ENCODE measurements at regions not wholly inside any gene's neighbourhood (a gene's known extent, or its start where the extent isn't known, plus 50 kb on each side); places are given as distances from the start of the nearest gene placed in this dataset.
A peak's percentile ranks its signal among the peaks of the same experiment; 100 is the strongest.

GRCh38 chr14:95452176-95452892 lies 64.1 kb downstream of the SYNE3 start:
- H3K9me1 ChIP-seq (replicated peaks; ENCODE audit: control insufficient read depth, extremely low read depth, insufficient read depth, low read length), result no peaks in the 10 kb centered on the region

DNA sequence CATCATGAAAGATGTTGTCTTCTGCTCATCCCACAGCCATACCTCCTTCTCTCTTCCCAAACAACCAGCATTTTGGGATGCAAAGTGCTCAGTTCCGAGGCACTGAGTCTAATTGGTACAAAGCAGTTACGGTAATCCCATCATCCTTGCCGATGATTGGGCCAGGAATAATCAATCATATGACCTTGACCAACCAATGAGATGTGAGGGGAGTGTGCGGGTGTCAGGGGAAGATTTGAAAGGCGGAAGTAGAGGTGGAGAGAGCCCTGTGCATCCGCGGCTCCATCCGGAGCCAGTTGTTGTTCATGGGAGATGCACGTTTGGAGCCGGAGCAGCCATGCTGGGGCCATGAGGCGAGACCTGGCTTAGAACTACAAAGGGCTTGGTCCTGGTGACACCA lies 67.3 kb downstream of the SYNE3 start:
- Histone ChIP-seq H3K9ac (replicated peaks; ENCODE audit: extremely low read depth, insufficient read depth, low read length) (no peak overlapping the region), H3K27ac (ENCODE audit: insufficient read depth, low read depth, low read length) (no peak overlapping the region), H3K4me1 (ENCODE audit: control insufficient read depth, extremely low read depth, insufficient read depth, low read length) (no peaks in the 10 kb centered on the region), H3K79me2 (ENCODE audit: control insufficient read depth, insufficient read depth, low read length) (no peaks in the 10 kb centered on the region), H3K4me2 (ENCODE audit: insufficient read depth, low read length) (no peak overlapping the region), H3K9me3 (replicated peaks; ENCODE audit: control insufficient read depth, insufficient read depth, low read length) (no peaks in the 10 kb centered on the region), H3K36me3 (ENCODE audit: control insufficient read depth in 2 of 2, extremely low read depth in 1 of 2, insufficient read depth in 2 of 2, low read length in 2 of 2) (peaks cover 0 to 5% of the 10 kb centered on the region in 2 experiments), H3K9me1 (replicated peaks; ENCODE audit: control insufficient read depth, extremely low read depth, insufficient read depth, low read length) (no peaks in the 10 kb centered on the region), H3K4me3 (replicated peaks in 1 of 3; ENCODE audit: insufficient read depth in 1 of 3, low read depth in 1 of 3, low read length in 3 of 3) (no peak overlapping the region), H3K27me3 (ENCODE audit: control insufficient read depth in 2 of 2, insufficient read depth in 2 of 2, low read length in 2 of 2) (no peaks in the 10 kb centered on the region), H4K20me1 (replicated peaks; ENCODE audit: control insufficient read depth, extremely low read depth, insufficient read depth, low read length) (no peaks in the 10 kb centered on the region), H2AFZ (ENCODE audit: low read depth, low read length) (no peak overlapping the region)
- TF ChIP-seq JUN (IDR thresholded peaks at IDR 0.05; ENCODE audit: borderline replicate concordance, insufficient read depth, insufficient read length, low read depth), result no peak
- TF ChIP-seq, protein P1, sequence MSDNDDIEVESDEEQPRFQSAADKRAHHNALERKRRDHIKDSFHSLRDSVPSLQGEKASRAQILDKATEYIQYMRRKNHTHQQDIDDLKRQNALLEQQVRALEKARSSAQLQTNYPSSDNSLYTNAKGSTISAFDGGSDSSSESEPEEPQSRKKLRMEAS (IDR thresholded peaks at IDR 0.05; ENCODE audit: insufficient read depth, insufficient read length), result no peak
- TF ChIP-seq, protein P2, sequence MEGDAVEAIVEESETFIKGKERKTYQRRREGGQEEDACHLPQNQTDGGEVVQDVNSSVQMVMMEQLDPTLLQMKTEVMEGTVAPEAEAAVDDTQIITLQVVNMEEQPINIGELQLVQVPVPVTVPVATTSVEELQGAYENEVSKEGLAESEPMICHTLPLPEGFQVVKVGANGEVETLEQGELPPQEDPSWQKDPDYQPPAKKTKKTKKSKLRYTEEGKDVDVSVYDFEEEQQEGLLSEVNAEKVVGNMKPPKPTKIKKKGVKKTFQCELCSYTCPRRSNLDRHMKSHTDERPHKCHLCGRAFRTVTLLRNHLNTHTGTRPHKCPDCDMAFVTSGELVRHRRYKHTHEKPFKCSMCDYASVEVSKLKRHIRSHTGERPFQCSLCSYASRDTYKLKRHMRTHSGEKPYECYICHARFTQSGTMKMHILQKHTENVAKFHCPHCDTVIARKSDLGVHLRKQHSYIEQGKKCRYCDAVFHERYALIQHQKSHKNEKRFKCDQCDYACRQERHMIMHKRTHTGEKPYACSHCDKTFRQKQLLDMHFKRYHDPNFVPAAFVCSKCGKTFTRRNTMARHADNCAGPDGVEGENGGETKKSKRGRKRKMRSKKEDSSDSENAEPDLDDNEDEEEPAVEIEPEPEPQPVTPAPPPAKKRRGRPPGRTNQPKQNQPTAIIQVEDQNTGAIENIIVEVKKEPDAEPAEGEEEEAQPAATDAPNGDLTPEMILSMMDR (IDR thresholded peaks at IDR 0.05; ENCODE audit: extremely low read depth in 1 of 2, insufficient read depth in 1 of 2, low read depth in 1 of 2, low read length in 2 of 2), result no peak
- TF ChIP-seq GATA2 (IDR thresholded peaks at IDR 0.05; ENCODE audit: insufficient read depth, insufficient read length, low read depth, low read length), result no peak
- TF ChIP-seq EZH2 (IDR thresholded peaks at IDR 0.05; ENCODE audit: borderline replicate concordance, low read depth, low read length, severe bottlenecking), result no peak
- no peak for TF ChIP-seq POLR2AphosphoS5 (IDR thresholded peaks at IDR 0.05; ENCODE audit: insufficient read depth, low read depth, low read length)
- TF ChIP-seq POLR2A (IDR thresholded peaks at IDR 0.05; ENCODE audit: low read depth, low read length), result no peak
- TF ChIP-seq MYC (IDR thresholded peaks at IDR 0.05; ENCODE audit: low read depth, low read length), result no peak
- TF ChIP-seq FOS (IDR thresholded peaks at IDR 0.05; ENCODE audit: borderline replicate concordance, insufficient read depth, low read length), result no peak
- ChIA-PET POLR2A (no interaction called here), CTCF (interaction anchor here (0.6 to 8.0 kb wide), 2 partner anchors 67 to 78 kb away, joined by 3 to 78 read pairs; partner anchors contain the start of gene SYNE3)
- FAIRE-seq, result no peak
- intact Hi-C loops (cut with micrococcal nuclease), result no loop called here
- BruUV-seq (replicated peaks), result no TSS peak
- dilution Hi-C loops (cut with MboI; ENCODE audit: extremely low pct_ligation_motif_present, low sequenced_read_pairs), result no loop called here
- DNase-seq (ENCODE audit: low read depth, low spot score), result no peak

More at GRCh38 chr14:95452176-95452892, 64.1 kb downstream of the SYNE3 start:
- Histone ChIP-seq H3K79me2 (ENCODE audit: control insufficient read depth, insufficient read depth, low read length) (no peaks in the 10 kb centered on the region), H3K9ac (replicated peaks; ENCODE audit: extremely low read depth, insufficient read depth, low read length) (no peak overlapping the region), H2AFZ (ENCODE audit: low read depth, low read length) (no peak overlapping the region), H4K20me1 (replicated peaks; ENCODE audit: control insufficient read depth, extremely low read depth, insufficient read depth, low read length) (no peaks in the 10 kb centered on the region), H3K4me1 (ENCODE audit: control insufficient read depth, extremely low read depth, insufficient read depth, low read length) (no peaks in the 10 kb centered on the region), H3K9me3 (replicated peaks; ENCODE audit: control insufficient read depth, insufficient read depth, low read length) (no peaks in the 10 kb centered on the region), H3K36me3 (ENCODE audit: control insufficient read depth in 2 of 2, extremely low read depth in 1 of 2, insufficient read depth in 2 of 2, low read length in 2 of 2) (peaks cover 0 to 5% of the 10 kb centered on the region in 2 experiments), H3K4me3 (replicated peaks in 1 of 3; ENCODE audit: insufficient read depth in 1 of 3, low read depth in 1 of 3, low read length in 3 of 3) (no peak overlapping the region), H3K27ac (ENCODE audit: insufficient read depth, low read depth, low read length) (no peak overlapping the region), H3K4me2 (ENCODE audit: insufficient read depth, low read length) (no peak overlapping the region), H3K27me3 (ENCODE audit: control insufficient read depth in 2 of 2, insufficient read depth in 2 of 2, low read length in 2 of 2) (no peaks in the 10 kb centered on the region)
- intact Hi-C loops (cut with micrococcal nuclease) (no loop called here), dilution Hi-C loops (cut with MboI; ENCODE audit: extremely low pct_ligation_motif_present, low sequenced_read_pairs) (no loop called here)
- TF ChIP-seq POLR2A (IDR thresholded peaks at IDR 0.05; ENCODE audit: low read depth, low read length), result no peak
- TF ChIP-seq, protein P2 (IDR thresholded peaks at IDR 0.05; ENCODE audit: extremely low read depth in 1 of 2, insufficient read depth in 1 of 2, low read depth in 1 of 2, low read length in 2 of 2), result peak; percentile 33 to 49
- ChIA-PET CTCF (interaction anchor here (0.6 to 3.1 kb wide), 30 partner anchors 8 to 762 kb away, joined by 3 to 39 read pairs (median 5); partner anchors contain the start of genes GLRX5 and SYNE3), POLR2A (interaction anchor here (0.6 to 1.2 kb wide), 3 partner anchors 64 to 84 kb away, joined by 3 read pairs; partner anchors contain the start of gene SYNE3)
- DNase-seq (ENCODE audit: low read depth, low spot score) (peak; percentile 23), FAIRE-seq (peak; percentile 67)
- BruUV-seq (replicated peaks), result no TSS peak

Measured in endothelial cell of umbilical vein (primary cell).